B cell (primary cell): ENCODE measurements at regions not wholly inside any gene's neighbourhood (a gene's known extent, or its start where the extent isn't known, plus 50 kb on each side); places are given as distances from the start of the nearest gene placed in this dataset.

Source experiments
- ATAC-seq: fragments of 200-7000 bp; cut with Tn5 transposase; one replicate; pipeline ENCODE4 v1.10.0; 2021; ENCODE audit warnings: low read depth, mild to moderate bottlenecking, moderate number of reproducible peaks, moderate library complexity
- CTCF ChIA-PET: fragments of 350-600 bp; sonication (Branson Sonifier 250); formaldehyde crosslinking; loops from one replicate; lab custom pipeline; 2021; ENCODE audit warnings: antibody characterized with exemption, inconsistent platforms; lab: Charles Lee
- POLR2A ChIA-PET: fragments of 350-600 bp; sonication (Branson Sonifier 250); formaldehyde crosslinking; loops from one replicate; lab custom pipeline; 2021; ENCODE audit warnings: antibody characterized with exemption; lab: Charles Lee
- DNase-seq: peaks from one replicate; pipeline ENCODE4 v3.0.0; 2013
- H2AFZ ChIP-seq: 2 replicates; pipeline ENCODE4 v1.6.1; 2012; ENCODE audit warnings: mild to moderate bottlenecking, low read depth, low read length; ENCODE audit not compliant: insufficient read depth, poor library complexity, severe bottlenecking
- H3K27ac ChIP-seq, 2 donors: 1 replicate in 1 of 2; 2 replicates in 1 of 2; pipeline ENCODE4 v1.5.1; 2012 to 2013; ENCODE audit warnings: low read length in 2 of 2, mild to moderate bottlenecking in 2 of 2, moderate library complexity in 1 of 2
- H3K27me3 ChIP-seq, 4 experiments: fragments of 200-600 bp in 1 of 4; sonication (generic) in 1 of 4; replicated peaks in 1 of 4; 1 replicate in 2 of 4; 2 replicates in 2 of 4; pipeline versions ENCODE4 v1.6.1 to v1.7.0; 2013 to 2016; ENCODE audit warnings: low read length in 3 of 4, mild to moderate bottlenecking in 2 of 4, mixed read lengths in 1 of 4, moderate library complexity in 1 of 4; ENCODE audit not compliant: insufficient read depth in 4 of 4, control insufficient read depth in 3 of 4; ENCODE audit errors: control extremely low read depth in 1 of 4
- H3K36me3 ChIP-seq, 2 experiments: replicated peaks in 1 of 2; 1 replicate in 1 of 2; 2 replicates in 1 of 2; pipeline versions ENCODE4 v1.6.1 to v1.7.1; 2013; ENCODE audit warnings: low read length in 1 of 2; ENCODE audit not compliant: insufficient read depth in 2 of 2, control insufficient read depth in 1 of 2; ENCODE audit errors: control extremely low read depth in 1 of 2, extremely low read depth in 1 of 2
- H3K4me1 ChIP-seq, 2 donors: fragments of 200-600 bp in 1 of 2; sonication (generic) in 1 of 2; 1 replicate in 1 of 2; 2 replicates in 1 of 2; pipeline versions ENCODE4 v1.5.1 to v1.6.1; 2013 to 2017; ENCODE audit warnings: low read length in 2 of 2; ENCODE audit not compliant: control insufficient read depth in 2 of 2, insufficient read depth in 2 of 2
- H3K4me2 ChIP-seq: replicated peaks from 2 replicates; pipeline ENCODE3; 2012; ENCODE audit warnings: mild to moderate bottlenecking, low read depth, low read length; ENCODE audit not compliant: poor library complexity, severe bottlenecking
- H3K4me3 ChIP-seq, 5 experiments: fragments of 200-600 bp in 1 of 5; sonication (generic) in 1 of 5; 1 replicate in 3 of 5; 2 replicates in 2 of 5; pipeline versions ENCODE4 v1.5.1 to v1.7.0; 2011 to 2016; ENCODE audit warnings: low read length in 4 of 5, mild to moderate bottlenecking in 4 of 5, low read depth in 2 of 5, control low read depth in 1 of 5, moderate library complexity in 1 of 5; ENCODE audit not compliant: insufficient read depth in 1 of 5; ENCODE audit errors: control extremely low read depth in 1 of 5, extremely low read depth in 1 of 5
- H3K79me2 ChIP-seq: fragments of 200-600 bp; sonication (generic); one replicate; pipeline ENCODE4 v1.6.0; 2016; ENCODE audit warnings: low read length; ENCODE audit not compliant: control insufficient read depth, insufficient read depth
- H3K9ac ChIP-seq: fragments of 200-600 bp; sonication (generic); 2 replicates; pipeline ENCODE4 v1.6.1; 2017; ENCODE audit warnings: mild to moderate bottlenecking, low read length, moderate library complexity
- H3K9me3 ChIP-seq, 3 donors: one replicate each; pipeline versions ENCODE4 v1.6.1 to v1.7.1; 2013; ENCODE audit warnings: low read length in 2 of 3; ENCODE audit not compliant: control insufficient read depth in 2 of 3, insufficient read depth in 1 of 3; ENCODE audit errors: control extremely low read depth in 1 of 3
- H4K20me1 ChIP-seq: 2 replicates; pipeline ENCODE4 v1.6.0; 2012; ENCODE audit warnings: mild to moderate bottlenecking, low read length; ENCODE audit not compliant: insufficient read depth, control insufficient read depth, poor library complexity, severe bottlenecking
- H3K27ac Mint-ChIP-seq: one replicate; pipeline ENCODE4 v1.8.0; 2021; ENCODE audit warnings: mixed read lengths
- H3K27me3 Mint-ChIP-seq: one replicate; pipeline ENCODE4 v1.8.0; 2021; ENCODE audit warnings: mixed read lengths
- H3K4me1 Mint-ChIP-seq: one replicate; pipeline ENCODE4 v1.8.0; 2021; ENCODE audit warnings: mixed read lengths
- H3K4me3 Mint-ChIP-seq: one replicate; pipeline ENCODE4 v1.8.0; 2021; ENCODE audit warnings: mixed read lengths
- H3K9me3 Mint-ChIP-seq: one replicate; pipeline ENCODE4 v1.8.0; 2022; ENCODE audit warnings: mixed read lengths; ENCODE audit not compliant: insufficient read depth
- EZH2 ChIP-seq: IDR thresholded peaks from 2 replicates; pipeline ENCODE4 v1.6.1; 2012; ENCODE audit warnings: borderline replicate concordance, low read depth, mild to moderate bottlenecking, moderate library complexity, low read length; ENCODE audit not compliant: insufficient read depth, poor library complexity, severe bottlenecking
- WGBS: methylation state at CpG from one replicate; pipeline ENCODE4 v1.1.5; 2013; ENCODE audit warnings: missing lambda C conversion rate; ENCODE audit not compliant: insufficient coverage; 5-methylcytosine and 5-hydroxymethylcytosine counted together
- intact Hi-C: fragments of 100-400 bp; cut with micrococcal nuclease; formaldehyde crosslinking; loops from one replicate; pipeline ENCODE4 v1.10.0; 2022
- TF ChIP-seq, protein P1 (sequence below): fragments of 200-600 bp; IDR thresholded peaks from one replicate; pipeline ENCODE4 v1.8.0; 2022; ENCODE audit warnings: antibody characterized with exemption, mild to moderate bottlenecking

DNA sequence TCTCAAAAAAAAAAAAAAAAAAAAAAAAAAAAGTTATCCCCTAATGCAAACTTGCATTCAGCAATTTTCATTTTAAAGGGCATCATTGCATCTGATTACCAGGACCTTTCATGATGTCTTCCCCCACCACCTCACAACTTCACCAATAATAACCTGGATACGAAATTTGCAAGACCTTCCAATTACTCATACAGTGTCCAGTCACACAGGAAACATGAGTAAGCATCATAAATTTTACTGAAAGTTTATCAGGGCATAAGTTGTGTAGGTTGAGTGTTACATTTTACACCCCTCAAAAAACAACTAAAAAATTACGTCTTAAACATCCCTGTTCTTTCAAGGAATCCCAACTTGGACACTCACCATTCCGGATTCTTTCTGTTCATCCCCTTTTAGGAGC lies 79.1 kb upstream of the ANKEF1 start:
- Histone ChIP-seq H3K4me1 (no peaks in the 10 kb centered on the region), H3K9ac (no peak overlapping the region), H3K4me3 (no peak overlapping the region), H4K20me1 (no peaks in the 10 kb centered on the region), H2AFZ (no peak overlapping the region), H3K9me3 (no peaks in the 10 kb centered on the region), H3K27ac (no peak overlapping the region), H3K79me2 (no peaks in the 10 kb centered on the region), H3K4me2 (no peak overlapping the region), H3K27me3 (peaks cover 0 to 2% (median 0%) of the 10 kb centered on the region in 4 experiments), H3K36me3 (no peaks in the 10 kb centered on the region)
- no peak for DNase-seq
- POLR2A ChIA-PET: no interaction called here
- no peak for ATAC-seq
- WGBS: 90% methylated on average over 2 of the region's 3 CpGs
- Mint-ChIP-seq H3K27me3 (peaks cover 16% of the 10 kb centered on the region), H3K9me3 (no peaks in the 10 kb centered on the region), H3K4me3 (no peak overlapping the region), H3K27ac (no peak overlapping the region), H3K4me1 (no peaks in the 10 kb centered on the region)
- CTCF ChIA-PET: no interaction called here
- TF ChIP-seq, protein P1, sequence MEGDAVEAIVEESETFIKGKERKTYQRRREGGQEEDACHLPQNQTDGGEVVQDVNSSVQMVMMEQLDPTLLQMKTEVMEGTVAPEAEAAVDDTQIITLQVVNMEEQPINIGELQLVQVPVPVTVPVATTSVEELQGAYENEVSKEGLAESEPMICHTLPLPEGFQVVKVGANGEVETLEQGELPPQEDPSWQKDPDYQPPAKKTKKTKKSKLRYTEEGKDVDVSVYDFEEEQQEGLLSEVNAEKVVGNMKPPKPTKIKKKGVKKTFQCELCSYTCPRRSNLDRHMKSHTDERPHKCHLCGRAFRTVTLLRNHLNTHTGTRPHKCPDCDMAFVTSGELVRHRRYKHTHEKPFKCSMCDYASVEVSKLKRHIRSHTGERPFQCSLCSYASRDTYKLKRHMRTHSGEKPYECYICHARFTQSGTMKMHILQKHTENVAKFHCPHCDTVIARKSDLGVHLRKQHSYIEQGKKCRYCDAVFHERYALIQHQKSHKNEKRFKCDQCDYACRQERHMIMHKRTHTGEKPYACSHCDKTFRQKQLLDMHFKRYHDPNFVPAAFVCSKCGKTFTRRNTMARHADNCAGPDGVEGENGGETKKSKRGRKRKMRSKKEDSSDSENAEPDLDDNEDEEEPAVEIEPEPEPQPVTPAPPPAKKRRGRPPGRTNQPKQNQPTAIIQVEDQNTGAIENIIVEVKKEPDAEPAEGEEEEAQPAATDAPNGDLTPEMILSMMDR: no peak
- no peak for TF ChIP-seq EZH2
- intact Hi-C loops: no loop called here

DNA sequence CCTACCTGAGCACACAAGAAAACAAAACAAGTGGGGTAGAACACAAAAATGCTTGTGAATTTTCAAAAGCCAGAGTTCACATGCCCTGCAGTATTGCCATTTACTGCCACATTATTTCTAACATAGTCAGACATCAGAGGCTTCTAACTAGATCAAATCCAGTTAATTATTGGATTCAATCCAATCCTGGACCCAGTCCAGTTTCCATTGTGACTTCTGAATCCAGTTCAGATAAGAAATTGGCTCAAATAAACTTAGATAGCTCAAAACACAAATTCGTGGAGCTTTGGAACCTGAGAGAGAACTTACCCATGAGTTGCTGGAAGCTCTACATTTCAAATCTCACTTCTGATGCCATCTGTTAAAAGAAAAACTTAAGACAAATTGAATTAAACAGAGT lies 85.2 kb upstream of the ANKEF1 start:
- CTCF ChIA-PET: interaction anchor here (0.8 kb wide), 1 partner anchor 29 kb away, joined by 3 read pairs; no protein-coding TSS in a partner anchor
- H3K27me3 Mint-ChIP-seq: peaks cover 13% of the 10 kb centered on the region
- no peaks in the 10 kb centered on the region for H3K9me3 ChIP-seq
- no peak overlapping the region for H2AFZ ChIP-seq
- no peaks in the 10 kb centered on the region for H3K36me3 ChIP-seq
- H3K79me2 ChIP-seq: no peaks in the 10 kb centered on the region
- no peak for DNase-seq
- WGBS: 71% methylated on average over 1 of the region's 1 CpG
- H4K20me1 ChIP-seq: no peaks in the 10 kb centered on the region
- no peaks in the 10 kb centered on the region for H3K9me3 Mint-ChIP-seq
- H3K4me3 ChIP-seq: no peak overlapping the region
- no peak overlapping the region for H3K27ac Mint-ChIP-seq
- ATAC-seq: no peak
- H3K4me1 Mint-ChIP-seq: no peaks in the 10 kb centered on the region
- no peak overlapping the region for H3K4me3 Mint-ChIP-seq
- H3K9ac ChIP-seq: no peak overlapping the region
- no peak overlapping the region for H3K27ac ChIP-seq
- peaks cover 0 to 4% (median 0%) of the 10 kb centered on the region in 4 experiments for H3K27me3 ChIP-seq
- H3K4me1 ChIP-seq: no peaks in the 10 kb centered on the region
- POLR2A ChIA-PET: no interaction called here
- no peak overlapping the region for H3K4me2 ChIP-seq
- TF ChIP-seq EZH2: no peak
- intact Hi-C loops: no loop called here
